WTC11 (cell line): ENCODE measurements at regions not wholly inside any gene's neighbourhood (a gene's known extent, or its start where the extent isn't known, plus 50 kb on each side); places are given as distances from the start of the nearest gene placed in this dataset.

Experiments
- ATAC-seq: fragments of 200-7000 bp; cut with Tn5 transposase; 2 replicates; pipeline ENCODE4 v1.10.0; 2021; ENCODE audit warnings: mild to moderate bottlenecking, moderate library complexity
- CTCF ChIA-PET: fragments of 300-600 bp; sonication (Branson Sonifier 250); formaldehyde crosslinking; loops from one replicate; lab custom pipeline; 2021; ENCODE audit warnings: antibody characterized with exemption; lab: Charles Lee
- POLR2A ChIA-PET: fragments of 350-600 bp; sonication (Branson Sonifier 250); formaldehyde crosslinking; loops from one replicate; lab custom pipeline; 2021; ENCODE audit warnings: antibody characterized with exemption; lab: Charles Lee
- DNase-seq: peaks from one replicate; pipeline ENCODE4 v3.0.0; 2021; ENCODE audit warnings: low spot score
- H3K27ac Mint-ChIP-seq: 2 replicates; pipeline ENCODE4 v1.8.0; 2021; ENCODE audit warnings: mixed read lengths
- H3K27me3 Mint-ChIP-seq: 2 replicates; pipeline ENCODE4 v1.8.0; 2021; ENCODE audit warnings: low read depth, mild to moderate bottlenecking, moderate library complexity, mixed read lengths
- H3K36me3 Mint-ChIP-seq: 2 replicates; pipeline ENCODE4 v1.8.0; 2021; ENCODE audit warnings: mixed read lengths
- H3K4me1 Mint-ChIP-seq: 2 replicates; pipeline ENCODE4 v1.8.0; 2022; ENCODE audit warnings: mixed read lengths
- H3K4me3 Mint-ChIP-seq: 2 replicates; pipeline ENCODE4 v1.8.0; 2021; ENCODE audit warnings: mild to moderate bottlenecking, moderate library complexity, mixed read lengths
- H3K9me3 Mint-ChIP-seq: 2 replicates; pipeline ENCODE4 v1.8.0; 2021; ENCODE audit warnings: mixed read lengths
- CBFB ChIP-seq: sonication (generic); formaldehyde crosslinking; IDR thresholded peaks from 2 replicates; pipeline ENCODE4 v1.8.1; 2022; ENCODE audit warnings: mild to moderate bottlenecking, low read depth, missing genetic modification reagents
- FOXP1 ChIP-seq: sonication (generic); formaldehyde crosslinking; IDR thresholded peaks from 2 replicates; pipeline ENCODE4 v1.8.0; 2022; ENCODE audit warnings: missing genetic modification reagents, mild to moderate bottlenecking, moderate library complexity, borderline replicate concordance
- MYBL2 ChIP-seq: sonication (generic); formaldehyde crosslinking; IDR thresholded peaks from 2 replicates; pipeline ENCODE4 v1.8.1; 2023; ENCODE audit warnings: mild to moderate bottlenecking, moderate library complexity, missing genetic modification reagents
- ZNF263 ChIP-seq: sonication (generic); formaldehyde crosslinking; IDR thresholded peaks from 2 replicates; pipeline ENCODE4 v1.8.1; 2022; ENCODE audit warnings: low read depth, mild to moderate bottlenecking, moderate library complexity, missing genetic modification reagents
- TF ChIP-seq, protein P1 (sequence below): sonication (generic); formaldehyde crosslinking; IDR thresholded peaks from 2 replicates; pipeline ENCODE4 v1.8.0; 2023; ENCODE audit warnings: missing genetic modification reagents, mild to moderate bottlenecking, borderline replicate concordance
- TF ChIP-seq, protein P2 (sequence below): fragments of 250-450 bp; sonication (Bioruptor Pico); IDR thresholded peaks from 2 replicates; pipeline ENCODE4 v1.9.0; 2021; ENCODE audit warnings: mild to moderate bottlenecking
- TF ChIP-seq, protein P3 (sequence below): fragments of 250-450 bp; sonication (Bioruptor Pico); IDR thresholded peaks from 2 replicates; pipeline ENCODE4 v1.9.0; 2021; ENCODE audit warnings: mild to moderate bottlenecking, borderline replicate concordance
- TF ChIP-seq, protein P4 (sequence below): sonication (generic); formaldehyde crosslinking; IDR thresholded peaks from 2 replicates; pipeline ENCODE4 v1.8.1; 2023; ENCODE audit warnings: mild to moderate bottlenecking, missing genetic modification reagents
- TF ChIP-seq, protein P5 (sequence below): fragments of 250-450 bp; sonication (Bioruptor Pico); IDR thresholded peaks from 2 replicates; pipeline ENCODE4 v1.9.0; 2021; ENCODE audit warnings: moderate library complexity, mild to moderate bottlenecking, inconsistent platforms, borderline replicate concordance

DNA sequence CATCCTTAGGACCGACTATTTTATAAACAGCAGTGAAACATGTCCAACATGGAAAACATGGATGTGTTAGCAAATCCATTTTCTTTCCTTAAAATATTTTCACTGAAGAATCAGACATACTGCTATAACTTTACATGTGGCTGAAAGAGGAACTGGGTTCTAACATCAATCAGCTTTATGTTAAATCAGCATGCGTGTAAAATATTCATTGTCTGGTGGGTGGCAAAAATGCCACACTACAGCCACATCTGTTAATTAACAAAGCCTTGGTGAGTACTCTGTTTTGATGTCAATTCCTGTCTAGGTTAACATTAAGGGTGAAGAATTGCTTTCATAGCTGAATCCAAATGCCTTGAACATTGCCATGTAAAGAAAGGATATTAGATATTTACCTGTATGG, 222.6 kb upstream of the CEP162 start:
- no peak for ATAC-seq
- H3K9me3 Mint-ChIP-seq = no peaks in the 10 kb centered on the region
- DNase-seq = no peak
- TF ChIP-seq, protein P1, sequence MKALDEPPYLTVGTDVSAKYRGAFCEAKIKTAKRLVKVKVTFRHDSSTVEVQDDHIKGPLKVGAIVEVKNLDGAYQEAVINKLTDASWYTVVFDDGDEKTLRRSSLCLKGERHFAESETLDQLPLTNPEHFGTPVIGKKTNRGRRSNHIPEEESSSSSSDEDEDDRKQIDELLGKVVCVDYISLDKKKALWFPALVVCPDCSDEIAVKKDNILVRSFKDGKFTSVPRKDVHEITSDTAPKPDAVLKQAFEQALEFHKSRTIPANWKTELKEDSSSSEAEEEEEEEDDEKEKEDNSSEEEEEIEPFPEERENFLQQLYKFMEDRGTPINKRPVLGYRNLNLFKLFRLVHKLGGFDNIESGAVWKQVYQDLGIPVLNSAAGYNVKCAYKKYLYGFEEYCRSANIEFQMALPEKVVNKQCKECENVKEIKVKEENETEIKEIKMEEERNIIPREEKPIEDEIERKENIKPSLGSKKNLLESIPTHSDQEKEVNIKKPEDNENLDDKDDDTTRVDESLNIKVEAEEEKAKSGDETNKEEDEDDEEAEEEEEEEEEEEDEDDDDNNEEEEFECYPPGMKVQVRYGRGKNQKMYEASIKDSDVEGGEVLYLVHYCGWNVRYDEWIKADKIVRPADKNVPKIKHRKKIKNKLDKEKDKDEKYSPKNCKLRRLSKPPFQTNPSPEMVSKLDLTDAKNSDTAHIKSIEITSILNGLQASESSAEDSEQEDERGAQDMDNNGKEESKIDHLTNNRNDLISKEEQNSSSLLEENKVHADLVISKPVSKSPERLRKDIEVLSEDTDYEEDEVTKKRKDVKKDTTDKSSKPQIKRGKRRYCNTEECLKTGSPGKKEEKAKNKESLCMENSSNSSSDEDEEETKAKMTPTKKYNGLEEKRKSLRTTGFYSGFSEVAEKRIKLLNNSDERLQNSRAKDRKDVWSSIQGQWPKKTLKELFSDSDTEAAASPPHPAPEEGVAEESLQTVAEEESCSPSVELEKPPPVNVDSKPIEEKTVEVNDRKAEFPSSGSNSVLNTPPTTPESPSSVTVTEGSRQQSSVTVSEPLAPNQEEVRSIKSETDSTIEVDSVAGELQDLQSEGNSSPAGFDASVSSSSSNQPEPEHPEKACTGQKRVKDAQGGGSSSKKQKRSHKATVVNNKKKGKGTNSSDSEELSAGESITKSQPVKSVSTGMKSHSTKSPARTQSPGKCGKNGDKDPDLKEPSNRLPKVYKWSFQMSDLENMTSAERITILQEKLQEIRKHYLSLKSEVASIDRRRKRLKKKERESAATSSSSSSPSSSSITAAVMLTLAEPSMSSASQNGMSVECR (CRISPR knock-in tag) = no peak
- TF ChIP-seq, all 79 proteins: peak for 0
- H3K4me3 Mint-ChIP-seq = no peak overlapping the region
- no peak overlapping the region for H3K27ac Mint-ChIP-seq
- H3K36me3 Mint-ChIP-seq = no peaks in the 10 kb centered on the region
- ChIA-PET POLR2A (no interaction called here), CTCF (interaction anchor here (1.2 to 1.9 kb wide), 2 partner anchors 27 to 28 kb away, joined by 3 to 5 read pairs; no protein-coding TSS in a partner anchor)
- no peaks in the 10 kb centered on the region for H3K27me3 Mint-ChIP-seq
- H3K4me1 Mint-ChIP-seq = peaks cover 23% of the 10 kb centered on the region

DNA sequence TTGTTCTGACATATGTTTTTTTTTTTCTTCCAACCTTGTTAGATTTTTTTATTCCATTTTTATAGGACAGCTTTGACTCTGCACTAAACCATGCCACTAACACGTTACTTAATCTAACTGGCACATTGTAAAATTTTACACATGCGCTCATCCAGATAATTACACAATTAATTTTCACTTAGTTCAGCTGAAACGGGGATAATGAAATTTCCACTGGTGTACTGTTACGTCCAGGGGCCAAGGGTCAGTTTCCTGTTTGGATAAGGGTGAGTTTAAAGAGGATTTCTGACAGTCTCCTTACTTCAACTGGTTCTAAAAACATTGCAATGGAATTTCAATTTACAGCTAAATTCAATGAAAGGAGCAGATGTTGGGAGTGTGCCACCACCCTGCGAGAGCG, 221.8 kb upstream of the CEP162 start:
- no peak overlapping the region for H3K4me3 Mint-ChIP-seq
- DNase-seq = no peak
- CTCF ChIA-PET = interaction anchor here (0.6 to 1.9 kb wide), 3 partner anchors 21 to 27 kb away, joined by 3 to 5 read pairs (median 3); no protein-coding TSS in a partner anchor

More for the DNA sequence above, 221.8 kb upstream of the CEP162 start:
- Mint-ChIP-seq H3K9me3 (no peaks in the 10 kb centered on the region), H3K27me3 (no peaks in the 10 kb centered on the region), H3K4me1 (peaks cover 23% of the 10 kb centered on the region), H3K27ac (peak overlapping the region; percentile 55; the same call in 1 of the 2 replicates), H3K36me3 (no peaks in the 10 kb centered on the region)
- ATAC-seq = no peak
- TF ChIP-seq, protein P2, sequence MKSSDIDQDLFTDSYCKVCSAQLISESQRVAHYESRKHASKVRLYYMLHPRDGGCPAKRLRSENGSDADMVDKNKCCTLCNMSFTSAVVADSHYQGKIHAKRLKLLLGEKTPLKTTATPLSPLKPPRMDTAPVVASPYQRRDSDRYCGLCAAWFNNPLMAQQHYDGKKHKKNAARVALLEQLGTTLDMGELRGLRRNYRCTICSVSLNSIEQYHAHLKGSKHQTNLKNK (CRISPR knock-in tag) = no peak
- no peak for TF ChIP-seq ZNF263 (CRISPR knock-in tag)
- TF ChIP-seq, protein P3, sequence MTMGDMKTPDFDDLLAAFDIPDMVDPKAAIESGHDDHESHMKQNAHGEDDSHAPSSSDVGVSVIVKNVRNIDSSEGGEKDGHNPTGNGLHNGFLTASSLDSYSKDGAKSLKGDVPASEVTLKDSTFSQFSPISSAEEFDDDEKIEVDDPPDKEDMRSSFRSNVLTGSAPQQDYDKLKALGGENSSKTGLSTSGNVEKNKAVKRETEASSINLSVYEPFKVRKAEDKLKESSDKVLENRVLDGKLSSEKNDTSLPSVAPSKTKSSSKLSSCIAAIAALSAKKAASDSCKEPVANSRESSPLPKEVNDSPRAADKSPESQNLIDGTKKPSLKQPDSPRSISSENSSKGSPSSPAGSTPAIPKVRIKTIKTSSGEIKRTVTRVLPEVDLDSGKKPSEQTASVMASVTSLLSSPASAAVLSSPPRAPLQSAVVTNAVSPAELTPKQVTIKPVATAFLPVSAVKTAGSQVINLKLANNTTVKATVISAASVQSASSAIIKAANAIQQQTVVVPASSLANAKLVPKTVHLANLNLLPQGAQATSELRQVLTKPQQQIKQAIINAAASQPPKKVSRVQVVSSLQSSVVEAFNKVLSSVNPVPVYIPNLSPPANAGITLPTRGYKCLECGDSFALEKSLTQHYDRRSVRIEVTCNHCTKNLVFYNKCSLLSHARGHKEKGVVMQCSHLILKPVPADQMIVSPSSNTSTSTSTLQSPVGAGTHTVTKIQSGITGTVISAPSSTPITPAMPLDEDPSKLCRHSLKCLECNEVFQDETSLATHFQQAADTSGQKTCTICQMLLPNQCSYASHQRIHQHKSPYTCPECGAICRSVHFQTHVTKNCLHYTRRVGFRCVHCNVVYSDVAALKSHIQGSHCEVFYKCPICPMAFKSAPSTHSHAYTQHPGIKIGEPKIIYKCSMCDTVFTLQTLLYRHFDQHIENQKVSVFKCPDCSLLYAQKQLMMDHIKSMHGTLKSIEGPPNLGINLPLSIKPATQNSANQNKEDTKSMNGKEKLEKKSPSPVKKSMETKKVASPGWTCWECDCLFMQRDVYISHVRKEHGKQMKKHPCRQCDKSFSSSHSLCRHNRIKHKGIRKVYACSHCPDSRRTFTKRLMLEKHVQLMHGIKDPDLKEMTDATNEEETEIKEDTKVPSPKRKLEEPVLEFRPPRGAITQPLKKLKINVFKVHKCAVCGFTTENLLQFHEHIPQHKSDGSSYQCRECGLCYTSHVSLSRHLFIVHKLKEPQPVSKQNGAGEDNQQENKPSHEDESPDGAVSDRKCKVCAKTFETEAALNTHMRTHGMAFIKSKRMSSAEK = no peak
- TF ChIP-seq FOXP1 (CRISPR knock-in tag) = no peak
- TF ChIP-seq, protein P4, sequence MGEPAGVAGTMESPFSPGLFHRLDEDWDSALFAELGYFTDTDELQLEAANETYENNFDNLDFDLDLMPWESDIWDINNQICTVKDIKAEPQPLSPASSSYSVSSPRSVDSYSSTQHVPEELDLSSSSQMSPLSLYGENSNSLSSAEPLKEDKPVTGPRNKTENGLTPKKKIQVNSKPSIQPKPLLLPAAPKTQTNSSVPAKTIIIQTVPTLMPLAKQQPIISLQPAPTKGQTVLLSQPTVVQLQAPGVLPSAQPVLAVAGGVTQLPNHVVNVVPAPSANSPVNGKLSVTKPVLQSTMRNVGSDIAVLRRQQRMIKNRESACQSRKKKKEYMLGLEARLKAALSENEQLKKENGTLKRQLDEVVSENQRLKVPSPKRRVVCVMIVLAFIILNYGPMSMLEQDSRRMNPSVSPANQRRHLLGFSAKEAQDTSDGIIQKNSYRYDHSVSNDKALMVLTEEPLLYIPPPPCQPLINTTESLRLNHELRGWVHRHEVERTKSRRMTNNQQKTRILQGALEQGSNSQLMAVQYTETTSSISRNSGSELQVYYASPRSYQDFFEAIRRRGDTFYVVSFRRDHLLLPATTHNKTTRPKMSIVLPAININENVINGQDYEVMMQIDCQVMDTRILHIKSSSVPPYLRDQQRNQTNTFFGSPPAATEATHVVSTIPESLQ = no peak
- TF ChIP-seq MYBL2 (CRISPR knock-in tag) = no peak
- TF ChIP-seq, protein P5, sequence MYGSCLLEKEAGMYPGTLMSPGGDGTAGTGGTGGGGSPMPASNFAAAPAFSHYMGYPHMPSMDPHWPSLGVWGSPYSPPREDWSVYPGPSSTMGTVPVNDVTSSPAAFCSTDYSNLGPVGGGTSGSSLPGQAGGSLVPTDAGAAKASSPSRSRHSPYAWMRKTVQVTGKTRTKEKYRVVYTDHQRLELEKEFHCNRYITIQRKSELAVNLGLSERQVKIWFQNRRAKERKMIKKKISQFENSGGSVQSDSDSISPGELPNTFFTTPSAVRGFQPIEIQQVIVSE (CRISPR knock-in tag) = no peak; the same call in 1 of the 2 replicates
- TF ChIP-seq CBFB = no peak
- POLR2A ChIA-PET = interaction anchor here (0.6 kb wide), 2 partner anchors 84 to 333 kb away, joined by 4 read pairs; no protein-coding TSS in a partner anchor
